T-cell (primary cell): ENCODE measurements at regions not wholly inside any gene's neighbourhood (a gene's known extent, or its start where the extent isn't known, plus 50 kb on each side); places are given as distances from the start of the nearest gene placed in this dataset.

Experiments
- ATAC-seq, 4 experiments: fragments of 200-7000 bp in 3 of 4; fragments of 150-1000 bp in 1 of 4; cut with Tn5 transposase; replicated peaks in 1 of 4; 1 replicate in 3 of 4; 2 replicates in 1 of 4; pipeline ENCODE4 v1.10.0; 2021; ENCODE audit warnings: moderate library complexity in 3 of 4, mild to moderate bottlenecking in 2 of 4, moderate number of reproducible peaks in 1 of 4
- CTCF ChIA-PET, 2 donors: fragments of 300-600 bp; sonication (Branson Sonifier 250); formaldehyde crosslinking; loops; one replicate each; lab custom pipeline; 2022; ENCODE audit warnings: antibody characterized with exemption in 2 of 2; lab: Charles Lee
- POLR2A ChIA-PET, 2 donors: fragments of 300-600 bp; sonication (Branson Sonifier 250); formaldehyde crosslinking; loops; one replicate each; lab custom pipeline; 2022; ENCODE audit warnings: antibody characterized with exemption in 2 of 2; lab: Charles Lee
- DNase-seq, 35 experiments: peaks; one replicate each; pipeline versions ENCODE4 v3.0.0 to v3.0.0-alpha.2; 2013 to 2023
- H3K27ac ChIP-seq: one replicate; pipeline ENCODE4 v1.5.1; 2013; ENCODE audit warnings: low read length
- H3K27me3 ChIP-seq, 2 experiments: replicated peaks in 1 of 2; 1 replicate in 1 of 2; 2 replicates in 1 of 2; pipeline versions ENCODE4 v1.6.1 to v1.7.0; 2013; ENCODE audit warnings: low read length in 1 of 2, mixed read lengths in 1 of 2; ENCODE audit not compliant: control insufficient read depth in 2 of 2, insufficient read depth in 2 of 2; ENCODE audit errors: extremely low read depth in 1 of 2
- H3K36me3 ChIP-seq, 2 donors: 1 replicate in 1 of 2; 2 replicates in 1 of 2; pipeline versions ENCODE4 v1.6.1 to v1.7.0; 2013; ENCODE audit warnings: low read length in 1 of 2; ENCODE audit not compliant: control insufficient read depth in 2 of 2, insufficient read depth in 1 of 2; ENCODE audit errors: extremely low read depth in 1 of 2
- H3K4me1 ChIP-seq, 2 experiments: 1 replicate in 1 of 2; 2 replicates in 1 of 2; pipeline versions ENCODE4 v1.6.1 to v1.7.0; 2013; ENCODE audit warnings: low read length in 2 of 2, mixed read lengths in 1 of 2; ENCODE audit not compliant: insufficient read depth in 2 of 2, control insufficient read depth in 1 of 2; ENCODE audit errors: extremely low read depth in 1 of 2
- H3K4me3 ChIP-seq, 2 donors: 1 replicate in 1 of 2; 2 replicates in 1 of 2; pipeline versions ENCODE4 v1.5.1 to v1.7.0; 2013; ENCODE audit warnings: mild to moderate bottlenecking in 2 of 2, low read length in 1 of 2, moderate library complexity in 1 of 2; ENCODE audit not compliant: control insufficient read depth in 1 of 2; ENCODE audit errors: extremely low read depth in 1 of 2
- H3K9me3 ChIP-seq: 2 replicates; pipeline ENCODE4 v1.7.0; 2013
- H3K27ac Mint-ChIP-seq, 2 donors: one replicate each; pipeline ENCODE4 v1.8.0; 2020 to 2021; ENCODE audit warnings: mild to moderate bottlenecking in 2 of 2, mixed read lengths in 2 of 2
- H3K27me3 Mint-ChIP-seq, 2 donors: one replicate each; pipeline ENCODE4 v1.8.0; 2021 to 2022; ENCODE audit warnings: mixed read lengths in 2 of 2
- H3K36me3 Mint-ChIP-seq: one replicate; pipeline ENCODE4 v1.8.0; 2021; ENCODE audit warnings: mixed read lengths
- H3K4me1 Mint-ChIP-seq, 3 donors: one replicate each; pipeline ENCODE4 v1.8.0; 2020 to 2022; ENCODE audit warnings: mixed read lengths in 3 of 3, mild to moderate bottlenecking in 1 of 3
- H3K4me3 Mint-ChIP-seq, 3 donors: one replicate each; pipeline ENCODE4 v1.8.0; 2020 to 2022; ENCODE audit warnings: mild to moderate bottlenecking in 3 of 3, mixed read lengths in 3 of 3, moderate library complexity in 3 of 3
- H3K9me3 Mint-ChIP-seq, 3 donors: one replicate each; pipeline ENCODE4 v1.8.0; 2020 to 2022; ENCODE audit warnings: mixed read lengths in 3 of 3
- WGBS: methylation state at CpG from one replicate; pipeline ENCODE4 v1.1.5; 2013; ENCODE audit warnings: missing lambda C conversion rate; ENCODE audit not compliant: insufficient coverage; 5-methylcytosine and 5-hydroxymethylcytosine counted together

DNA sequence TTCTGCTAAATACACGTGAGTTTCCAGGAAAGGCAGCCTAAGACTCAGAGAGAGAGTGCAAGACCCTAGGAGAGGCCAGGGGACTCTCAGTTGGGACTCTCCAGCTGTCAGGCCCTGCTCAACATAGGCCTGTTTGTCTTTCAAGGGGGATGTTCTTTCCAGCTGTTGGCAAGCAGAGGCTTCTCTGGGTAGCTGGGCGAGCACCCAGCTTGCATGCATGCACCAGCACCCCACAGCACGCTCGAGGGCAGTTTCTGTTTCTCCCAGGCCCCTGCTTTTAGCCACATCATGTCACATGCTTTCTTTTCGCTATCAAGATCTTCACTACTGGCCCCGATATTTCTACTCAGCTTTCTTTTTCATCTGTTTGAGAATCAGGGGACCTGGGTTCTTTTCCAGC is 479.3 kb upstream of the HS6ST1 start:
- no peaks in the 10 kb centered on the region for H3K4me1 ChIP-seq
- DNase-seq = no peak
- Mint-ChIP-seq H3K9me3 (no peaks in the 10 kb centered on the region), H3K36me3 (no peaks in the 10 kb centered on the region), H3K4me1 (no peaks in the 10 kb centered on the region), H3K27ac (no peak overlapping the region), H3K4me3 (no peak overlapping the region), H3K27me3 (peaks cover 0 to 3% of the 10 kb centered on the region in 2 donors)
- H3K27ac ChIP-seq = no peak overlapping the region
- ChIA-PET POLR2A (no interaction called here), CTCF (no interaction called here)
- peaks cover 0 to 2% of the 10 kb centered on the region in 2 experiments for H3K27me3 ChIP-seq
- H3K36me3 ChIP-seq = no peaks in the 10 kb centered on the region
- H3K4me3 ChIP-seq = no peak overlapping the region
- ATAC-seq = no peak
- WGBS = 45% methylated on average over 4 of the region's 6 CpGs
- H3K9me3 ChIP-seq = no peaks in the 10 kb centered on the region

DNA sequence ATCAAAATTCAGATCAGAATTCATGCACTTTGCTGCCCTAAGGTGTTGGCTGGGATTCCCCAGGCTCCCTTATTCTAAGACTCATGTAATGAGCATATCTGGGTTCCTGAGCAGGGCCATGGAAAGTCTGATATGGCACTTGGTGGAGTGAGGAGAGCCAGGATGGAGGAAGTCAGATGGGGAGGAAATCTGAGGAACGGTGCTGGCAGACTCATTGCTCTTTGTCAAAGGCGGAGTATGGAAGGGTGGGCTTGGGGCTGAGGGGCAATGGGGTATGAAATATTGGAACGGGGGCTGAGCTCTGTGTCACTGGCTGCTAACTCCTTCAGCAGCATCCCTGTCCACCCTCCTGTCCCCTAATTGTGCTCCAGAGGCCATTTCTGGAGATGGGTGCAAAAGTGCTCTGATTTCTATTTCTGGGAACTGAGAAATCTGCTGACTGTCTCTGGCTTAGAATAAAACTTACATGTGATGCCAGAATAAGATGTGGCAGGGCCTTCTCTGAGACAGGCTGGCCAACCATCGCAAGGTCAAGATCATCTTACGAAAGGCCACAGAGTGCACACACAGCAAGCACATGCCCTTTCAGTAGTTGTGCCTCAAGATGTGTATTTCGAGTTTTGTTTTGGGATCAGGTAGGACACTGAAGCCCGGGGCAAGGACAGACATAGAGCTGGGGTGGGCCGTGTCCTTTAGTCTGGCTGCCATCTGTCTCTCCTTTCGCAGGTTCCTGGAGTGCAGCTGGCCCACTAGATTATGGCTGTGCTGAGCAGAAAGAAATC is 480.0 kb upstream of the HS6ST1 start:
- Histone ChIP-seq H3K27me3 (peaks cover 0 to 2% of the 10 kb centered on the region in 2 experiments), H3K27ac (no peak overlapping the region), H3K9me3 (no peaks in the 10 kb centered on the region), H3K36me3 (no peaks in the 10 kb centered on the region), H3K4me3 (no peak overlapping the region), H3K4me1 (no peaks in the 10 kb centered on the region)
- DNase-seq = no peak
- ChIA-PET CTCF (no interaction called here), POLR2A (no interaction called here)
- Mint-ChIP-seq H3K27ac (no peak overlapping the region), H3K4me1 (no peaks in the 10 kb centered on the region), H3K27me3 (peaks cover 0 to 3% of the 10 kb centered on the region in 2 donors), H3K9me3 (no peaks in the 10 kb centered on the region), H3K4me3 (no peak overlapping the region), H3K36me3 (no peaks in the 10 kb centered on the region)
- 80% methylated on average over 8 of the region's 9 CpGs for WGBS
- no peak for ATAC-seq

DNA sequence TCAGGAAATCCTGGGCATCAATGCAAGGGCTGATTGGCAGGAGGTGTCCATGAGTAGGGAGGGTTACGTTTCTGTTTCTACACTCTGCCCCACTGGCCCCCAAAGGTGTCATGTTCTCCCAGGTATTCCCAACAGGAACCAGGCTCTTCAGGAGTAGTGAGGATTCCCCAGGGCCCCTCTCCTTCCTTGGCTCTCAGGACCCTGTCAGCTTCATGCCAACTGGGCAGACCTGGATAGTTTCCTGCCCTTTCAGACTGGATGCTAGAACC is 480.6 kb upstream of the HS6ST1 start:
- Histone ChIP-seq H3K4me1 (no peaks in the 10 kb centered on the region), H3K4me3 (no peak overlapping the region), H3K9me3 (no peaks in the 10 kb centered on the region), H3K27me3 (peaks cover 0 to 2% of the 10 kb centered on the region in 2 experiments), H3K27ac (no peak overlapping the region), H3K36me3 (no peaks in the 10 kb centered on the region)
- Mint-ChIP-seq H3K9me3 (no peaks in the 10 kb centered on the region), H3K27me3 (peaks cover 0 to 2% of the 10 kb centered on the region in 2 donors), H3K27ac (no peak overlapping the region), H3K4me3 (no peak overlapping the region), H3K36me3 (no peaks in the 10 kb centered on the region), H3K4me1 (no peaks in the 10 kb centered on the region)
- POLR2A ChIA-PET = no interaction called here
- DNase-seq (no peak), ATAC-seq (no peak)
- WGBS = no CpG with 5 or more reads among the region's 1 CpG
- CTCF ChIA-PET = no interaction called here

DNA sequence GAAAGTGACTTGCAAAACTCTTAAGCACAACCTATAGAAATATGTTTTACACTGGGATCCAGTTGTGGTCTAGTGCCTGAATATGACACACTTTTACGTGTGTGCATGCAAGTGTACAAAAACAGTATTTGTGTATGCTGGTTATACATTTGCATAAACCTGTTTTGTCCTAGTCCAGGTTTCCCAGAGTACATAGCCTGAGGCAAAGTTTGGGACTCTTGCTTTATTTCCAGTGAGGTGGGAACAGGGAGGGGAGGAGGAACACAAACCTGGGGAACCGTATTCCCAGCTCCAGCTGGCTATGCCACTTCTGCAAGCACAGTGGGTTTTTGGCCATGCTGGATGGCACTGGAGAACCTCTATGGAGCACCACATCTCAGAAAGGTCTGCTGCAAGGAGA is 481.1 kb upstream of the HS6ST1 start:
- ChIA-PET CTCF (no interaction called here), POLR2A (no interaction called here)
- no peaks in the 10 kb centered on the region for H3K9me3 ChIP-seq
- H3K4me3 ChIP-seq = no peak overlapping the region
- H3K36me3 ChIP-seq = no peaks in the 10 kb centered on the region
- no peak for DNase-seq
- H3K27ac ChIP-seq = no peak overlapping the region
- H3K27me3 Mint-ChIP-seq = no peaks in the 10 kb centered on the region
- ATAC-seq = no peak
- H3K27me3 ChIP-seq = peaks cover 0 to 2% of the 10 kb centered on the region in 2 experiments
- 100% methylated on average over 2 of the region's 2 CpGs for WGBS
- no peaks in the 10 kb centered on the region for H3K4me1 Mint-ChIP-seq
- no peaks in the 10 kb centered on the region for H3K4me1 ChIP-seq
- no peak overlapping the region for H3K27ac Mint-ChIP-seq
- H3K9me3 Mint-ChIP-seq = no peaks in the 10 kb centered on the region
- H3K36me3 Mint-ChIP-seq = no peaks in the 10 kb centered on the region
- H3K4me3 Mint-ChIP-seq = no peak overlapping the region

DNA sequence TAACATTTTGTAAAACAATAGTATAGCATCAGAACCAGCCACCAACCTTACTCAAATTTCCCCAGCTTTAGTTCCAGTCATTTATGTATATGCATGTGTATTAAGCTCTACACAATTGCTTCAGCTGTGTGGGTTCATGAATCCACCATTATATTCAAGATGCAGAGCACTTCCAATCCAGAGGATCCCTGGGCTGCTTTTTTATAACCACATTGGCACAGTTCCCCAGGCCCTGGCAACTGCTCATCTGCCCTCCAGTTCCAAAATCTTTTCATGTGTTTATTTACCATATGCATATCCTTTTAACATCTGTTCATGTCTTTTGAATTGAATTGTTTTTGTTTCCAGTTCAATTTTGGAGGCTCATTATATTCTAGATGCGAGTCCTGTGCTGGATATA is 482.9 kb upstream of the HS6ST1 start:
- no CpG with 5 or more reads among the region's 1 CpG for WGBS
- Histone ChIP-seq H3K4me3 (no peak overlapping the region), H3K9me3 (no peaks in the 10 kb centered on the region), H3K36me3 (no peaks in the 10 kb centered on the region), H3K27me3 (no peaks in the 10 kb centered on the region), H3K4me1 (no peaks in the 10 kb centered on the region), H3K27ac (no peak overlapping the region)
- POLR2A ChIA-PET = no interaction called here
- no peak overlapping the region for H3K27ac Mint-ChIP-seq
- CTCF ChIA-PET = no interaction called here
- no peaks in the 10 kb centered on the region for H3K4me1 Mint-ChIP-seq
- no peaks in the 10 kb centered on the region for H3K27me3 Mint-ChIP-seq
- DNase-seq (no peak), ATAC-seq (no peak)
- H3K9me3 Mint-ChIP-seq = no peaks in the 10 kb centered on the region
- H3K36me3 Mint-ChIP-seq = no peaks in the 10 kb centered on the region
- no peak overlapping the region for H3K4me3 Mint-ChIP-seq

DNA sequence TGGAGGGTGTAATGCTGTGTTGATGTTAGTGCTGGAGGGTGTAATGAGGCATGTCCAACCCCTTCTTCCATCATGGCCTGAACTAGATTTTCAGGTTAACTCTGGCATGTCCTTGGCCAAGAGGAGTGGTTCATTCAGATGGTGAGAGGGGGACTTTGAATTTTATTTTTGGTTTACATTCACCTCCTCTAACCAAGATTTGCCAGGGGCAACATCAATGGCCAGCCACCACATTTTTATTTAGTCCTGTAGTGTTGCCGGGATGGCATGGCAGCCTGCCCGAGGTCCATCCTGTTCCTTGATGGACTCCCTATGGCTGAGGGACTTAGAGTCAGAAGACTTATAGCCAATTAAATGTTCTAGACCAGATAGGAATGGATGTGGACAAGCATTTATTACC is 484.6 kb upstream of the HS6ST1 start:
- no peak for DNase-seq
- Mint-ChIP-seq H3K9me3 (peaks cover 0 to 6% (median 0%) of the 10 kb centered on the region in 3 donors), H3K4me3 (no peak overlapping the region), H3K27ac (no peak overlapping the region), H3K4me1 (no peaks in the 10 kb centered on the region), H3K27me3 (no peaks in the 10 kb centered on the region), H3K36me3 (no peaks in the 10 kb centered on the region)
- ChIA-PET CTCF (no interaction called here), POLR2A (no interaction called here)
- H3K27me3 ChIP-seq = no peaks in the 10 kb centered on the region
- no peaks in the 10 kb centered on the region for H3K36me3 ChIP-seq
- no peak overlapping the region for H3K4me3 ChIP-seq
- no peaks in the 10 kb centered on the region for H3K4me1 ChIP-seq
- no peak overlapping the region for H3K27ac ChIP-seq
- ATAC-seq = no peak
- WGBS = no CpG with 5 or more reads among the region's 2 CpGs
- no peaks in the 10 kb centered on the region for H3K9me3 ChIP-seq

DNA sequence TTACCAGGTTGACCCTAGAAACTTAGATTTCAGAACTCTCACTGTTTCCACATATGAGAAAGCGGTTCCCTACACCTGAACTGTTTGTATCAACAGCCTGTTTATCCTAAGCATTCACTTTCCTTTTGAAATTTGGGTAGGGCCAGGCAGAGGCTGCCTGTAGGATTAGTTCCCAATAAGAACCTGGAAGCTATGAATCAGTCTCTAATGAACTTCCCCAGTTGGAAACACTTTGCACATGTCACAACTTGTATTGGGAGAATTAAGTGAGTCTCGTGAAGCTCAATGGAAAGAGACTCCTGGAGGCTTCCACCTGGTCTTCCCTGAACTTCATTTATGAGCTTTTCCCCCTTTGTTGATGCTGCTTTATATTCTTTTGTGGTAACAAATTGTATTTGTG is 486.6 kb upstream of the HS6ST1 start:
- Mint-ChIP-seq H3K27me3 (no peaks in the 10 kb centered on the region), H3K4me1 (no peaks in the 10 kb centered on the region), H3K27ac (no peak overlapping the region), H3K4me3 (no peak overlapping the region), H3K36me3 (no peaks in the 10 kb centered on the region), H3K9me3 (peaks cover 0 to 6% (median 4%) of the 10 kb centered on the region in 3 donors)
- H3K4me3 ChIP-seq = no peak overlapping the region
- peaks cover 0 to 4% of the 10 kb centered on the region in 2 experiments for H3K27me3 ChIP-seq
- H3K4me1 ChIP-seq = no peaks in the 10 kb centered on the region
- no peaks in the 10 kb centered on the region for H3K9me3 ChIP-seq
- no peaks in the 10 kb centered on the region for H3K36me3 ChIP-seq
- WGBS = no CpG with 5 or more reads among the region's 2 CpGs
- ChIA-PET CTCF (no interaction called here), POLR2A (no interaction called here)
- H3K27ac ChIP-seq = no peak overlapping the region
- ATAC-seq (no peak), DNase-seq (no peak)
